ENCODE measurements at regions not wholly inside any gene's neighbourhood (a gene's known extent, or its start where the extent isn't known, plus 50 kb on each side); places are given as distances from the start of the nearest gene placed in this dataset.
"Not testable (repeated sequence)": the region's sequence is repeated elsewhere in the genome, so short reads cannot be mapped to it uniquely, and the experiment has no call there.

- no peaks in the 10 kb centered on the region for H3K36me3 Mint-ChIP-seq (ENCODE audit: low read depth)
- H3K9me3 Mint-ChIP-seq: peaks cover 8% of the 10 kb centered on the region
- no peaks in the 10 kb centered on the region for H3K4me1 Mint-ChIP-seq
- TF ChIP-seq CTCF (IDR thresholded peaks at IDR 0.05): no peak
- no peak overlapping the region for H3K4me3 Mint-ChIP-seq
- intact Hi-C loops (cut with micrococcal nuclease): no loop called here
- DNase-seq: no peak
- CTCF ChIA-PET: no interaction called here
- peaks cover 11% of the 10 kb centered on the region for H3K27me3 Mint-ChIP-seq
- no peak for ATAC-seq (ENCODE audit: low read depth)
- POLR2A ChIA-PET: no interaction called here
- no peak overlapping the region for H3K27ac Mint-ChIP-seq
Observed at GRCh38 chr2:217351378-217351777, 491.5 kb upstream of the TNP1 start.

- Mint-ChIP-seq H3K27ac (no peak overlapping the region), H3K4me1 (no peaks in the 10 kb centered on the region), H3K9me3 (peaks cover 8% of the 10 kb centered on the region), H3K4me3 (no peak overlapping the region), H3K36me3 (ENCODE audit: low read depth) (no peaks in the 10 kb centered on the region), H3K27me3 (peaks cover 7% of the 10 kb centered on the region)
- DNase-seq (no peak), ATAC-seq (ENCODE audit: low read depth) (no peak)
- ChIA-PET CTCF (no interaction called here), POLR2A (no interaction called here)
- no peak for TF ChIP-seq CTCF (IDR thresholded peaks at IDR 0.05)
- intact Hi-C loops (cut with micrococcal nuclease): no loop called here
Observed at GRCh38 chr2:217349251-217349650, 489.4 kb upstream of the TNP1 start.

- H3K27me3 Mint-ChIP-seq; CTCF ChIA-PET; H3K27ac Mint-ChIP-seq; H3K36me3 Mint-ChIP-seq (ENCODE audit: low read depth); ATAC-seq (ENCODE audit: low read depth); intact Hi-C loops (cut with micrococcal nuclease); POLR2A ChIA-PET; H3K4me3 Mint-ChIP-seq; H3K9me3 Mint-ChIP-seq; H3K4me1 Mint-ChIP-seq; DNase-seq: not testable (repeated sequence)
Observed at GRCh38 chr2:217347630-217348029, 487.8 kb upstream of the TNP1 start.

- H3K4me1 Mint-ChIP-seq; CTCF ChIA-PET; ATAC-seq (ENCODE audit: low read depth); intact Hi-C loops (cut with micrococcal nuclease); H3K27me3 Mint-ChIP-seq; H3K36me3 Mint-ChIP-seq (ENCODE audit: low read depth); H3K9me3 Mint-ChIP-seq; DNase-seq; H3K27ac Mint-ChIP-seq; POLR2A ChIA-PET; H3K4me3 Mint-ChIP-seq: not testable (repeated sequence)
Observed at GRCh38 chr2:217346043-217346442, 486.2 kb upstream of the TNP1 start.

GRCh38 chr2:217340899-217341298, 481.0 kb upstream of the TNP1 start:
- TF ChIP-seq CTCF (IDR thresholded peaks at IDR 0.05): no peak
- intact Hi-C loops (cut with micrococcal nuclease): no loop called here
- no peak overlapping the region for H3K27ac Mint-ChIP-seq
- no peaks in the 10 kb centered on the region for H3K9me3 Mint-ChIP-seq
- no peaks in the 10 kb centered on the region for H3K36me3 Mint-ChIP-seq (ENCODE audit: low read depth)
- H3K27me3 Mint-ChIP-seq: no peaks in the 10 kb centered on the region
- no peak for DNase-seq
- ChIA-PET CTCF (no interaction called here), POLR2A (no interaction called here)
- no peak for ATAC-seq (ENCODE audit: low read depth)
- no peak overlapping the region for H3K4me3 Mint-ChIP-seq
- no peaks in the 10 kb centered on the region for H3K4me1 Mint-ChIP-seq

GRCh38 chr2:217340176-217340575, 480.3 kb upstream of the TNP1 start:
- ATAC-seq (ENCODE audit: low read depth) (no peak), DNase-seq (no peak)
- intact Hi-C loops (cut with micrococcal nuclease): no loop called here
- H3K27me3 Mint-ChIP-seq: peaks cover 1% of the 10 kb centered on the region
- TF ChIP-seq CTCF (IDR thresholded peaks at IDR 0.05): no peak
- H3K36me3 Mint-ChIP-seq (ENCODE audit: low read depth): no peaks in the 10 kb centered on the region
- ChIA-PET POLR2A (no interaction called here), CTCF (no interaction called here)
- no peaks in the 10 kb centered on the region for H3K4me1 Mint-ChIP-seq
- no peak overlapping the region for H3K27ac Mint-ChIP-seq
- H3K9me3 Mint-ChIP-seq: no peaks in the 10 kb centered on the region
- H3K4me3 Mint-ChIP-seq: no peak overlapping the region

Measured in activated B cell treated with CpG ODN at 0.5 μM for 24 hours (primary cell).